Suprapubic skin (tissue), 3 donors: ENCODE measurements at regions not wholly inside any gene's neighbourhood (a gene's known extent, or its start where the extent isn't known, plus 50 kb on each side); places are given as distances from the start of the nearest gene placed in this dataset.

Source experiments
- EP300 ChIP-seq: sonication (generic); formaldehyde crosslinking; IDR thresholded peaks from one replicate; pipeline ENCODE4 v1.6.1; 2017; ENCODE audit warnings: antibody characterized with exemption
- POLR2A ChIP-seq, 2 donors: fragments of 450-650 bp; IDR thresholded peaks; one replicate each; pipeline ENCODE4 v1.6.1; 2017; ENCODE audit warnings: antibody characterized with exemption in 2 of 2, mild to moderate bottlenecking in 2 of 2, moderate library complexity in 2 of 2
- TF ChIP-seq, protein P1 (sequence below), 2 donors: fragments of 200-600 bp in 1 of 2; fragments of 450-650 bp in 1 of 2; sonication (generic) in 1 of 2; IDR thresholded peaks; one replicate each; pipeline ENCODE4 v1.5.1; 2016 to 2019; ENCODE audit warnings: antibody characterized with exemption in 2 of 2, mild to moderate bottlenecking in 1 of 2, moderate library complexity in 1 of 2

DNA sequence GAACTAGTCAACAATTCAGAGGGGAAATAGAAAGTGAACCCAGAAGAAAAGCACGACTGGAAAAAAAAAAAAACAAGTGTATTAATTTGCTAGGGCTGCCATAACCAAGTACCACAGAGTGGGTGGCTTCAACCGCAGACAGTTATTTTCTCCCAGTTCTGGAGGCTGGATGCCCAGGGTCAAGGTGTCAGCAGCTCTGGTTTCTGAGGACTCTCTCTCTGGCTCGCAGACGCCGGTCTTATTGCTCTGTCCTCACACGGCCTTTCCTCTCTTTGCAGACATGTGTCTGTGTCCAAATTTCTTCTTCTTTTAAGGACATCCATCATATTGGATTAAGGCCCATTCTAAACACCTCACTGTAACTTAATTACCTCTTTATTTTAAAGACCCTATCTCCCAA is 291.8 kb downstream of the XXYLT1 start:
- TF ChIP-seq, protein P1, sequence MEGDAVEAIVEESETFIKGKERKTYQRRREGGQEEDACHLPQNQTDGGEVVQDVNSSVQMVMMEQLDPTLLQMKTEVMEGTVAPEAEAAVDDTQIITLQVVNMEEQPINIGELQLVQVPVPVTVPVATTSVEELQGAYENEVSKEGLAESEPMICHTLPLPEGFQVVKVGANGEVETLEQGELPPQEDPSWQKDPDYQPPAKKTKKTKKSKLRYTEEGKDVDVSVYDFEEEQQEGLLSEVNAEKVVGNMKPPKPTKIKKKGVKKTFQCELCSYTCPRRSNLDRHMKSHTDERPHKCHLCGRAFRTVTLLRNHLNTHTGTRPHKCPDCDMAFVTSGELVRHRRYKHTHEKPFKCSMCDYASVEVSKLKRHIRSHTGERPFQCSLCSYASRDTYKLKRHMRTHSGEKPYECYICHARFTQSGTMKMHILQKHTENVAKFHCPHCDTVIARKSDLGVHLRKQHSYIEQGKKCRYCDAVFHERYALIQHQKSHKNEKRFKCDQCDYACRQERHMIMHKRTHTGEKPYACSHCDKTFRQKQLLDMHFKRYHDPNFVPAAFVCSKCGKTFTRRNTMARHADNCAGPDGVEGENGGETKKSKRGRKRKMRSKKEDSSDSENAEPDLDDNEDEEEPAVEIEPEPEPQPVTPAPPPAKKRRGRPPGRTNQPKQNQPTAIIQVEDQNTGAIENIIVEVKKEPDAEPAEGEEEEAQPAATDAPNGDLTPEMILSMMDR (IDR thresholded peaks at IDR 0.05): no peak
- TF ChIP-seq POLR2A (IDR thresholded peaks at IDR 0.05) (no peak), EP300 (no peak)
